Ramos (cell line): ENCODE measurements at regions not wholly inside any gene's neighbourhood (a gene's known extent, or its start where the extent isn't known, plus 50 kb on each side); places are given as distances from the start of the nearest gene placed in this dataset.
"Not testable (repeated sequence)": the region's sequence is repeated elsewhere in the genome, so short reads cannot be mapped to it uniquely, and the experiment has no call there.

ENCODE experiments used
- in situ Hi-C: fragments of 300-500 bp; cut with MboI; formaldehyde crosslinking; loops from one replicate; pipeline ENCODE4 v1.14.3; 2022; ENCODE audit warnings: low sequenced_read_pairs; ENCODE audit not compliant: unreplicated experiment

- in situ Hi-C loops: no loop called here
Observed at GRCh38 chr7:142584765-142585164, 164.5 kb upstream of the PRSS1 start.

DNA sequence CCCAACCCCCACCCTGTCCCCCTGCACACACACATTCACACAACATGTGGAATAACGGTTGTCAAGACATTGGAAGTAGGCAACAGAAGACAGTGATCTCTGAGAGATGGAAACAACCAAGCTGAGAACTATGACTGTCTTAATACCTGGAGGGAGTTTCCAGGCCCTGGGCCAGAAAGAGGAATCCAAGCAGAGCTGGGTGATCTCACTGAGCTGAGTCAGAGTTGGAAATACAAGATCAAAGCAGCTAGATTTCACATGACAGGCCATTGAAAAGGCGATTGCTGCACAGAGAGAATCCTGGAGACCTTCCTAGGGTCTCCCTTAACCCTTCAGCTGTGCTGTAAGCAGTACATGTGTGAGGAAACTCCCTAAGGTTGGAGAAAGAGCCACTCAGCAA lies 165.8 kb upstream of the PRSS1 start:
- in situ Hi-C loops: no loop called here

DNA sequence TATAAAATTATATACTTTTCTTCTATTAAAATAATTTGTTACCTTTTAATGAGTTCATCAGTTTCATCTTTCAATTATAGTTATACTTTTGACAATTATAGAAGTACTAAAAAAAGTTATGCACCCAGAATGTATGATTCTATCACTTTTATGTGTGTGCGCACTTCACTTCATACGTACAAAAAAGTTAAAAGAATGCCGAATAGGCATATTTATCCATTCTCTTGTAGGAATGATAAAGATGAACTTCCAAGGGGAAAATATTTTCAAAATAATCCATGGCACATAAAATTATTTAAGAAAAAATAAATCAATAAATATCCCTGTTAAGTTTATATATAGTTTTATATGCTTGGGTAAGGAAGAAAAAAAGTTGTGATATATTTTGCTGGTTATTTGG lies 166.9 kb upstream of the PRSS1 start:
- in situ Hi-C loops: no loop called here

DNA sequence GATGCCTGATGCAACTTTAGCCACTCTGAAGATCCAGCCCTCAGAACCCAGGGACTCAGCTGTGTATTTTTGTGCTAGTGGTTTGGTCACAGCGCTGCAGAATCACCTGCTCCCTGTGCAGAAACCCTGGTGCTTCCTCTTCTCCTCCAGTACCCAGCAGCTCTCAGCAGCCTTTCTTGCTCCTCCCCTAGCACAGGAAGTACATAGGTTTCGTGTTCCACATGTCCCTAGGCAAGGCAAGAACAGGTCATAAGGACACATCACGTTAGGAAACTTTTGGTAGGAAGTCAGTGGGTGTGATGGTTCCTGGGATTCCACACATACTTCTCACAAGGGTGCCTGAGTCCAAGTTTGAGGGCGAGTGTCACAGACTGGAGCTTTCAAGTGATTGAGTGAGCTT lies 167.9 kb upstream of the PRSS1 start:
- in situ Hi-C loops: no loop called here

DNA sequence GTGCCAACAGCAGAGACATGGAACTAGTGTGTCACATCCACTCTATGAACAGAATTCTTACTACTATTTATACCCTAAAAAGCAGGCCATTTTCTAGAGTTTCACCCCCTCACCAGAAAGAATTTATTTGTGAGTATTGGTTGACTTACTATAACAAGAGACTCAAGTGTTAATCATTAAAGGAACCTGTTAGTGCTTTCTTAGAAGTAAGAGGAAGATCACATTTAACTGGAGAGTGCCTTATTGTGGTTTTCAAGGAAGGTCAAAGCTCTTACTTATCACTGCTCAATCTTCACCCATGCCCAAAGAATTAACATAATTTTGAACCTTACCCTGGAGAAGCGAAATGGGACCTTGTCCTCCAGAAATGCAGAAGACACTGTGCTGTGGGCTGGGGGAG lies 169.3 kb upstream of the PRSS1 start:
- in situ Hi-C loops: no loop called here

DNA sequence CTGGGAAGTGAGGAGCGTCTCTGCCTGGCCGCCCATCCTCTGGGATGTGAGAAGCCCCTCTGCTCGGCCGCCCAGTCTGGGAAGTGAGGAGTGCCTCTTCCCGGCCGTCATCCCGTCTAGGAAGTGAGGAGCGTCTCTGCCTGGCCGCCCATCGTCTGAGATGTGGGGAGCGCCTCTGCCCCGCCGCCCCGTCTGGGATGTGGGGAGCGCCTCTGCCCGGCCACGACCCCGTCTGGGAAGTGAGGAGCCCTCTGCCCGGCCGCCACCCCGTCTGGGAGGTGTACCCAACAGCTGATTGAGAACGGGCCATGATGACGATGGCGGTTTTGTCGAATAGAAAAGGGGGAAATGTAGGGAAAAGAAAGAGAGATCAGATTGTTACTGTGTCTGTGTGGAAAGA lies 173.9 kb upstream of the PRSS1 start:
- in situ Hi-C loops: not testable (repeated sequence)

DNA sequence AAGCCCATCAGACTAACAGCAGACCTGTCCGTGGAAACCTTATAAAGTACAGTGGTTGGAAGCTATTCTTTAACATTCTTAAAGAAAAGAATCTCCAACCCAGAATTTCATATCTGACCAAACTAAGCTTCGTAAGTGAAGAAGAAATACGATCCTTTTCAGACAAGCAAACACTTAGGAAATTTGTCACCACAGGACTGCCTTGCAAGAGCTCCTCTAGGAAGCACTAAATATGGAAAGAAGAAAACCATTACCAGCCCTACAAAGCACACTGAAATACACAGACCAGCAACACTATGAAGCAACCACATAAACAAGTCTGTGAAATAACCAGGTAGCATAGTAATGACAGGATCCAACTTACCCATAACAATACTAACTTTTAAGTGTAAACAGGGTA lies 177.7 kb upstream of the PRSS1 start:
- in situ Hi-C loops: no loop called here

DNA sequence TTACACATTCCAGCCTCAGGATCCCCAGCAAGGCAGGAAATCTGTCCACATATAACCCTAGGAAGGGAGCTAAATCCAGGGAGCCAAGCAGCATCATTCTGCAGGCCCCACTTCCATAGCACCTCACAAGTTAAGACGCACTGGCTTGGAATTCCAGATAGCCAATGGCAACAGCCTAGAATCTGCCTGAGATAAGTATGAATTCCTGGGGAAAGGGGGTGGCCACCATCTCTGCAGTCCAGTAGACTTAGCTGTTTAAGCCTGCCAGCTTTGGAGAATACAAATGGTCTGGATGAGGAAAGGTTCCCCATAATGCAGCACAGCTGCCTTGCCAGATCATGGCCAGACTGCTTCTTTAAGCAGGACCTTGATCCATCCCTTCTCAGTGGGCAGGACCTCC lies 179.4 kb upstream of the PRSS1 start:
- in situ Hi-C loops: no loop called here

- in situ Hi-C loops: no loop called here
Observed at GRCh38 chr7:142568435-142569097, 180.7 kb upstream of the PRSS1 start.

DNA sequence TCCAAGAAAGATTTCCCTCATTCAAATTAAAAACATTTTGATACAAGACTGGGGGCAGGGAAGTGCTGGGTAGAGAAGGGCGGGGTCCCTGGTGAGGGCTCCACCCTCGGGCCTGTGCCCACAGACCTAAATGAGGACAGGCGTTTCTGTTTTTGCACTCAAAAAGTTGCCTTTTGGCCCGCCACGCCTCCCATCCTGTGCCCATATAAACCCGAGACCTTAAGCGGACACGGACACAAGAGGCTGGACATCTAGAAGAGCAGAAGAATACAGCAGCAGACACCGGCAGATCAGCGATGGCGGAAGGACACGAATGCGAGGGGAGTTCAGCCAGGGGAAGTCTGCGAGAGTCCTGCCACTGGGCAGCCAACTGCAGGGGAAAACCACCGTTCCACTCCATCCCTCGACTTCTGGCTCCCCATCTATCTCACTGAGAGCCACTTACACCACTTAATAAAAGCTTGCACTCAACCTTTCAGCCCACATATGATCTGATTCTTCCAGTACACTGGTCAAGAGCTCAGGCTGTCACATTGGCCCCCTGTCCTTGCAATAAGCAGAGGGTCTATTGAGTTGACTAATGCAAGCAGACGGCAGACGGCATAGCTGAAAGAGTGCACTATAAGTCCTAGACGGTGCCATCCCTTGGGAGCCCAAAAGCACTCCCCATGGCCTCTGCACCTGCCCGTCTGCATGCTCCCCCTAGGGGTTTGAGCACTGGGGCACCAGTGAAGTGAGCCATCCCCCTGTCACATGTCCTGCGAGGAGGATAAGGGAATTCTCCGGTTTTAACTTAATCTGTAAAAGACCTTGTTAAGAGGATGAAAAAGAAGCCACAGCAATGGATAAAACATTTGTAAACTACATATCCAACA lies 181.8 kb upstream of the PRSS1 start:
- in situ Hi-C loops: no loop called here

DNA sequence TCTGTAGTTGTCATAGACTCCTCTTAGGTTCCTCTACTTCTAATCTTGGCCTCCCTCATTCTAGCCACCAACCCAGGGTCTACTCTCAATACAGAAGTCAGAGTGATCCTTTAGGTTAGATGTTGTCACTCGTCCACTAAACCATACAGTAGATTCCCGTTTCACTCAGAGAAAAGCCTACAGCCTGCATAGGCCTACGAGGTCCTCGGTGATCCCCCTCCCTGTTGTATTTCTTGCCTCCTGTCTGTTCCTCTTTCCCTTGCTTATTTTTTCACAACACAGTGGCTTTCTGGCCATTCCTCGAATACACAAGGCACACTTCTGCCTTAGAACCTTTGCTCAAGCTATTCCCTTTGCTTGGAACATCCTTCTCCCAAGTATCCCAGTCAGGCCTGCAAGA lies 183.0 kb upstream of the PRSS1 start:
- in situ Hi-C loops: no loop called here

DNA sequence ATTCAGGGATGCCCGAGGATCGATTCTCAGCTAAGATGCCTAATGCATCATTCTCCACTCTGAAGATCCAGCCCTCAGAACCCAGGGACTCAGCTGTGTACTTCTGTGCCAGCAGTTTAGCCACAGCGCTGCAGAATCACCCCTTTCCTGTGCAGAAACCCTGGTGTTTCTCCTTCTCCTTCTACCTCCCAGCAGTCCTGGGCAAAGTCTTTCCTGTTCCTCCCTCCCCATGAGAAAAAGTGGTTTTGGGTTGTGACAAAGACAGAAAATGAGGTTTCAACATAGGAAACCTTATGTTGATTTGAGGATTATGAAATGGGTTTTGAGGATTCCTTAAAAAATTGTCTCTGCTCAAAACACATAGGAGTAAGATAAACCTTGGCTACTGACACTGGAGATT lies 185.1 kb upstream of the PRSS1 start:
- in situ Hi-C loops: not testable (repeated sequence)

GRCh38 chr7:142563470-142563869 lies 185.8 kb upstream of the PRSS1 start:
- in situ Hi-C loops: no loop called here

GRCh38 chr7:142562688-142563087 lies 186.6 kb upstream of the PRSS1 start:
- in situ Hi-C loops: no loop called here

DNA sequence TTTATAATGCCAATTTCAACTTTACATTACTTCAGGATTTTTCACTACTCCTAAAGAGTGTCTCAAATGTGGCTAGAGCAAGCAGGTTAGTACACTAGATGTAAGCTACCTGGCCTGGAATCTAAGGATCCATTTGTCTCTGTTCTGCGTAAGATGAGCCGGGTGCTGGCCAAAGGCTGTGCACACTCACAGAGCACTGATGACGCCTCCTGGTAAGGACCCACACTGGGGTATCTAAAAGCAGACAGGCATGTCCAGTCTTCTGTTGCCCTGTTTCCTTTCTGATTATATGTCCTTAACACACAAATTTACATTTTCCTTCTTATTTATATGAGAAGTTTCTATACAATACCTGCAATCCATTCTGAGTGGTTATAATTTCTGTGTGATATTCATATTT lies 187.9 kb upstream of the PRSS1 start:
- in situ Hi-C loops: not testable (repeated sequence)

GRCh38 chr7:142560770-142561169 lies 188.5 kb upstream of the PRSS1 start:
- in situ Hi-C loops: not testable (repeated sequence)

DNA sequence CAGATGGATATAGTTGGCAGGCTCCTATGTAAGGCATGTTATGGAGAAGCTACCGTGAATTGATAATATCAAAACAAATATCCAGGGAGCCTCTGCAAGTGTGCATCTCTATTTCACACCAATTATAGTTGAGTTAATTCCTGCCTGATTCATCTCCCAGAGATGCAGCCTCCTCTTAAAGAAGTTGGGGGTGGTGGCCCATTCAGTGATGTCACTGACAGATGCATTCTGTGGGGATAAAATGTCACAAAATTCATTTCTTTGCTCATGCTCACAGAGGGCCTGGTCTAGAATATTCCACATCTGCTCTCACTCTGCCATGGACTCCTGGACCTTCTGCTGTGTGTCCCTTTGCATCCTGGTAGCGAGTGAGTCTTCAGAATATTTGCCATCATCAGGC lies 189.1 kb upstream of the PRSS1 start:
- in situ Hi-C loops: no loop called here

- in situ Hi-C loops: no loop called here
Observed at GRCh38 chr7:142557971-142558582, 191.2 kb upstream of the PRSS1 start.

GRCh38 chr7:142556740-142557139 lies 192.5 kb upstream of the PRSS1 start:
- in situ Hi-C loops: no loop called here

DNA sequence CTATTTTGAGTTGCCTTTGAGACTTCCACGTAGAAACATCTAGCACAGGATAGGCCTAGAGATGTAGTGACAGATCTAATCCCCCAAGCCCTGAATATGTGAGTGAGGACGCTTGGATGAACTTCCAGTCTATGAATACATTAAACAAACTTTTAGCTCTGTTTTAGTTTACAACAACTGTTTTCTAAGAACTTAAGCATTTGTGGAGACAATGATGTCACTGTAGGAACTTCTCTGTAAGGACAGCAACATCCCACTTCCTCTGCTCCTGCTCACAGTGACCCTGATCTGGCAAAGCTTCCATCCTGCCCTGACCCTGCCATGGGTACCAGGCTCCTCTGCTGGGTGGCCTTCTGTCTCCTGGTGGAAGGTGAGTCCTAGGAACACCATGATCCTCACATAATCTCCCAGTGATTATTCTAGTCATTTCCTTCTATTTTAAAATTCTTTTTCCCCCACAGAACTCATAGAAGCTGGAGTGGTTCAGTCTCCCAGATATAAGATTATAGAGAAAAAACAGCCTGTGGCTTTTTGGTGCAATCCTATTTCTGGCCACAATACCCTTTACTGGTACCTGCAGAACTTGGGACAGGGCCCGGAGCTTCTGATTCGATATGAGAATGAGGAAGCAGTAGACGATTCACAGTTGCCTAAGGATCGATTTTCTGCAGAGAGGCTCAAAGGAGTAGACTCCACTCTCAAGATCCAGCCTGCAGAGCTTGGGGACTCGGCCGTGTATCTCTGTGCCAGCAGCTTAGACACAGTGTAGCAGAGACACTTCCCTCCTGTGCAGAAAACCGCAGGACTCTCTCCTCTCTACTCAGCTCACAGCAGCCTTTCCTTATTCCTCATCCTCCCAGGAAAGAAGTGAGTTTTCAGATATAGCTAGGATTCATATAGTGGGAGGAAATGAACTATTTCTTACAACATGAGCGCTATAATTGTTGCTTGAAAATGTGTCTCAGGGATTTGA lies 194.4 kb upstream of the PRSS1 start:
- in situ Hi-C loops: no loop called here
